CD14-positive monocyte (primary cell): ENCODE measurements at regions not wholly inside any gene's neighbourhood (a gene's known extent, or its start where the extent isn't known, plus 50 kb on each side); places are given as distances from the start of the nearest gene placed in this dataset.

Experiments
- DNase-seq, 3 donors: peaks; one replicate each; pipeline ENCODE4 v3.0.0-alpha.2; 2011 to 2022
- H2AFZ ChIP-seq: 2 replicates; pipeline ENCODE4 v1.6.0; 2012; ENCODE audit warnings: mild to moderate bottlenecking, low read depth, low read length, inconsistent platforms; ENCODE audit not compliant: insufficient read depth, poor library complexity, severe bottlenecking
- H3K27ac ChIP-seq, 2 donors: 1 replicate in 1 of 2; 2 replicates in 1 of 2; pipeline ENCODE4 v1.5.1; 2012 to 2013; ENCODE audit warnings: low read length in 2 of 2, control low read depth in 1 of 2, inconsistent platforms in 1 of 2, low read depth in 1 of 2, mild to moderate bottlenecking in 1 of 2
- H3K27me3 ChIP-seq, 2 donors: one replicate each; pipeline versions ENCODE4 v1.6.0 to v1.6.1; 2011 to 2013; ENCODE audit warnings: low read length in 2 of 2; ENCODE audit not compliant: control insufficient read depth in 2 of 2, insufficient read depth in 2 of 2
- H3K36me3 ChIP-seq, 2 donors: replicated peaks in 1 of 2; 1 replicate in 1 of 2; 2 replicates in 1 of 2; pipeline versions ENCODE4 v1.5.1 to v1.6.1; 2012 to 2013; ENCODE audit warnings: low read length in 2 of 2, control low read depth in 1 of 2, inconsistent platforms in 1 of 2, mild to moderate bottlenecking in 1 of 2; ENCODE audit not compliant: insufficient read depth in 2 of 2, control insufficient read depth in 1 of 2
- H3K4me1 ChIP-seq, 2 donors: 1 replicate in 1 of 2; 2 replicates in 1 of 2; pipeline versions ENCODE4 v1.5.1 to v1.6.1; 2012 to 2013; ENCODE audit warnings: low read length in 2 of 2, control low read depth in 1 of 2, inconsistent platforms in 1 of 2, mild to moderate bottlenecking in 1 of 2, moderate library complexity in 1 of 2; ENCODE audit not compliant: insufficient read depth in 2 of 2, control insufficient read depth in 1 of 2
- H3K4me2 ChIP-seq: replicated peaks from 2 replicates; pipeline ENCODE3; 2012; ENCODE audit warnings: low read length, moderate library complexity, mild to moderate bottlenecking; ENCODE audit not compliant: poor library complexity, severe bottlenecking; ENCODE audit errors: extremely low read depth
- H3K4me3 ChIP-seq, 3 experiments: fragments of 200-600 bp in 1 of 3; sonication (generic) in 1 of 3; replicated peaks in 1 of 3; 1 replicate in 2 of 3; 2 replicates in 1 of 3; pipeline ENCODE4 v1.5.1; 2011 to 2013; ENCODE audit warnings: low read length in 3 of 3, mild to moderate bottlenecking in 3 of 3, control low read depth in 2 of 3, low read depth in 2 of 3, inconsistent platforms in 1 of 3, moderate library complexity in 1 of 3
- H3K79me2 ChIP-seq: 2 replicates; pipeline ENCODE4 v1.6.0; 2012; ENCODE audit warnings: mild to moderate bottlenecking, control low read depth, inconsistent platforms, low read length, moderate library complexity; ENCODE audit not compliant: insufficient read depth
- H3K9ac ChIP-seq: 2 replicates; pipeline ENCODE4 v1.6.0; 2017; ENCODE audit warnings: low read length, mild to moderate bottlenecking; ENCODE audit not compliant: insufficient read depth, poor library complexity, severe bottlenecking
- H3K9me3 ChIP-seq, 2 donors: replicated peaks in 1 of 2; 1 replicate in 1 of 2; 2 replicates in 1 of 2; pipeline versions ENCODE4 v1.5.1 to v1.6.1; 2012 to 2013; ENCODE audit warnings: low read length in 2 of 2, control low read depth in 1 of 2; ENCODE audit not compliant: control insufficient read depth in 1 of 2, insufficient read depth in 1 of 2
- H4K20me1 ChIP-seq: 2 replicates; pipeline ENCODE4 v1.6.0; 2012; ENCODE audit warnings: mild to moderate bottlenecking, low read length, control low read depth, moderate library complexity; ENCODE audit not compliant: insufficient read depth
- H3K27ac Mint-ChIP-seq, 7 donors: one replicate each; pipeline ENCODE4 v1.8.0; 2020; ENCODE audit warnings: mild to moderate bottlenecking in 7 of 7, mixed read lengths in 7 of 7, moderate library complexity in 6 of 7, inconsistent platforms in 2 of 7
- H3K27me3 Mint-ChIP-seq, 3 donors: one replicate each; pipeline ENCODE4 v1.8.0; 2021 to 2022; ENCODE audit warnings: low read depth in 3 of 3, mild to moderate bottlenecking in 3 of 3, mixed read lengths in 3 of 3, moderate library complexity in 3 of 3, inconsistent platforms in 1 of 3
- H3K36me3 Mint-ChIP-seq, 2 donors: one replicate each; pipeline ENCODE4 v1.8.0; 2020; ENCODE audit warnings: mixed read lengths in 2 of 2, inconsistent platforms in 1 of 2, mild to moderate bottlenecking in 1 of 2
- H3K4me1 Mint-ChIP-seq: one replicate; pipeline ENCODE4 v1.8.0; 2020; ENCODE audit warnings: mild to moderate bottlenecking, mixed read lengths
- H3K4me3 Mint-ChIP-seq, 2 donors: one replicate each; pipeline ENCODE4 v1.8.0; 2020; ENCODE audit warnings: mild to moderate bottlenecking in 2 of 2, mixed read lengths in 2 of 2, moderate library complexity in 1 of 2
- H3K9me3 Mint-ChIP-seq, 7 donors: one replicate each; pipeline ENCODE4 v1.8.0; 2020 to 2022; ENCODE audit warnings: mixed read lengths in 7 of 7, mild to moderate bottlenecking in 6 of 7, moderate library complexity in 6 of 7, inconsistent platforms in 2 of 7
- WGBS: methylation state at CpG from one replicate; pipeline ENCODE4 v1.1.5; 2013; ENCODE audit warnings: missing lambda C conversion rate; ENCODE audit not compliant: insufficient coverage; 5-methylcytosine and 5-hydroxymethylcytosine counted together
- intact Hi-C, 2 donors: fragments of 100-400 bp; cut with micrococcal nuclease; formaldehyde crosslinking; loops; one replicate each; pipeline versions ENCODE4 v1.15.0 to v1.15.1; 2023
- TF ChIP-seq, protein P1 (sequence below): fragments of 200-600 bp; IDR thresholded peaks from one replicate; pipeline ENCODE4 v1.8.0; 2022; ENCODE audit warnings: antibody characterized with exemption, mild to moderate bottlenecking

DNA sequence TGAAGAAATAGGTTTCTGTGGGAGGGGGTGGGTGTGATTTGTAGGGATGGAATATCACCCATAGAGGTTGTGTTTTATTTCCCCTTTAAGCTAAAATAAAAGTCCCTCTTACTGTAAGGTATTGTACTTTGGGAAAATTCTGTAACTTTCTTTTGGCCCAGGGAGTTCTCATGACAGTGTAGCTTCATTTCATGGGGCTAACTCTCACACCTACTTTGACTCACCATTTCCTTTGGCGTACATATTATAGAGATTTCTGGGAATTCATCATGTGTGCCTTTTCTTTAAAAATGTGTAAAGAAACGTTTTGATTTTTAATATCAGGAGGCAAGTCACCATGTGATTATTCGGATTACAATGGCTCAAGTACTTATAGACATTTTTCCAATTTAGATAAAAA, 477.7 kb upstream of the CFAP20DC start:
- H3K9me3 ChIP-seq = no peaks in the 10 kb centered on the region
- no CpG with 5 or more reads among the region's 3 CpGs for WGBS
- H4K20me1 ChIP-seq = no peaks in the 10 kb centered on the region
- no peak overlapping the region for H3K4me3 ChIP-seq
- no peak overlapping the region for H3K27ac ChIP-seq
- no peaks in the 10 kb centered on the region for H3K36me3 ChIP-seq
- H3K27me3 ChIP-seq = no peaks in the 10 kb centered on the region
- Mint-ChIP-seq H3K27me3 (peaks cover 0 to 3% (median 0%) of the 10 kb centered on the region in 3 donors), H3K4me3 (no peak overlapping the region), H3K27ac (no peak overlapping the region), H3K9me3 (peaks cover 0 to 5% (median 0%) of the 10 kb centered on the region in 7 donors), H3K36me3 (no peaks in the 10 kb centered on the region), H3K4me1 (no peaks in the 10 kb centered on the region)
- intact Hi-C loops = no loop called here
- no peak for DNase-seq
- no peaks in the 10 kb centered on the region for H3K79me2 ChIP-seq
- H2AFZ ChIP-seq = no peak overlapping the region
- no peaks in the 10 kb centered on the region for H3K4me1 ChIP-seq
- no peak overlapping the region for H3K4me2 ChIP-seq
- TF ChIP-seq, protein P1, sequence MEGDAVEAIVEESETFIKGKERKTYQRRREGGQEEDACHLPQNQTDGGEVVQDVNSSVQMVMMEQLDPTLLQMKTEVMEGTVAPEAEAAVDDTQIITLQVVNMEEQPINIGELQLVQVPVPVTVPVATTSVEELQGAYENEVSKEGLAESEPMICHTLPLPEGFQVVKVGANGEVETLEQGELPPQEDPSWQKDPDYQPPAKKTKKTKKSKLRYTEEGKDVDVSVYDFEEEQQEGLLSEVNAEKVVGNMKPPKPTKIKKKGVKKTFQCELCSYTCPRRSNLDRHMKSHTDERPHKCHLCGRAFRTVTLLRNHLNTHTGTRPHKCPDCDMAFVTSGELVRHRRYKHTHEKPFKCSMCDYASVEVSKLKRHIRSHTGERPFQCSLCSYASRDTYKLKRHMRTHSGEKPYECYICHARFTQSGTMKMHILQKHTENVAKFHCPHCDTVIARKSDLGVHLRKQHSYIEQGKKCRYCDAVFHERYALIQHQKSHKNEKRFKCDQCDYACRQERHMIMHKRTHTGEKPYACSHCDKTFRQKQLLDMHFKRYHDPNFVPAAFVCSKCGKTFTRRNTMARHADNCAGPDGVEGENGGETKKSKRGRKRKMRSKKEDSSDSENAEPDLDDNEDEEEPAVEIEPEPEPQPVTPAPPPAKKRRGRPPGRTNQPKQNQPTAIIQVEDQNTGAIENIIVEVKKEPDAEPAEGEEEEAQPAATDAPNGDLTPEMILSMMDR = no peak
- H3K9ac ChIP-seq = no peak overlapping the region

DNA sequence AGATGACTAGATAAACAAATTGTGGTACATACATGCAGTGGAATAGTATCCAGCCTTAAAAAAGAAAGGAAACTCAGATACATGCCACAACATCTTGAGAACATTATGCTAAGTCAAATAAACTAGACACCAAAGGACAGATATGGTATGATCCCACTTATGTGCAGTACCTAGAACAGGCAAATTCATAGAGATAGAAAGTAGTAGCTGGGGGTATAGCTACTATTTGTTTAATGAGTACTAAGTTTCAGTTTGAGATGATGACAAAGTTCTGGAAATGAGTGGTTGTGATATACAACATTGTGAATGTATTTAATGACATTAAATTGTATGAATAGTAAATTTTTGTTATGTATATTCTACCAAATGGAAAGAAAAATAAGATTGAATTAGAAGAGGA, 477.2 kb upstream of the CFAP20DC start:
- TF ChIP-seq, protein P1 = no peak
- Histone ChIP-seq H3K4me2 (no peak overlapping the region), H3K27ac (no peak overlapping the region), H3K79me2 (no peaks in the 10 kb centered on the region), H3K36me3 (no peaks in the 10 kb centered on the region), H3K9ac (no peak overlapping the region), H3K4me1 (no peaks in the 10 kb centered on the region), H3K27me3 (no peaks in the 10 kb centered on the region), H3K9me3 (no peaks in the 10 kb centered on the region), H4K20me1 (no peaks in the 10 kb centered on the region), H2AFZ (no peak overlapping the region), H3K4me3 (no peak overlapping the region)
- peaks cover 0 to 3% (median 0%) of the 10 kb centered on the region in 3 donors for H3K27me3 Mint-ChIP-seq
- no peak overlapping the region for H3K4me3 Mint-ChIP-seq
- H3K4me1 Mint-ChIP-seq = no peaks in the 10 kb centered on the region
- no peaks in the 10 kb centered on the region for H3K36me3 Mint-ChIP-seq
- DNase-seq = no peak
- H3K9me3 Mint-ChIP-seq = peaks cover 0 to 5% (median 0%) of the 10 kb centered on the region in 7 donors
- intact Hi-C loops = no loop called here
- no peak overlapping the region for H3K27ac Mint-ChIP-seq
